ENCODE measurements at regions not wholly inside any gene's neighbourhood (a gene's known extent, or its start where the extent isn't known, plus 50 kb on each side); places are given as distances from the start of the nearest gene placed in this dataset.

DNA sequence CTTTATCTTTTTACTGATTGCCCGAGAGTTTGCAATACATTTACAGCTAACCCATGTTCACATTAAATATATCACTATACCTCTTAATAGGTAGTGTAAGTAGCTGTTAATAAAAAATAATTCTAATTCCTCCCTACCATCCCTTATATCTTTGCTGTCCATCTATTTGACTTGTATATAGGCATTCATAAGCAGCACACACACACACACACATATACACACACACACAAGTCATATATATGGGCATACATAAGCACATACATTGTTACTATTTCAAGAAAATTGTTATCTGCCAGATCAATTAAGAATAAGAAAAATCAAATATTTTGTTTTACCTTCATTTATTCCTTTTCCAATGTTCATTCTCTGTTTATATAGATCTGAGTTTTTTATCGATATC, 176.4 kb downstream of the PPP1R3A start:
- Histone ChIP-seq H3K4me2 (ENCODE audit: low read length) (no peak overlapping the region), H4K12ac (ENCODE audit: low read depth, low read length) (no peak overlapping the region), H2BK120ac (ENCODE audit: insufficient read depth, low read length, poor library complexity) (no peak overlapping the region), H2AK5ac (ENCODE audit: low read length) (no peak overlapping the region), H3K9me3 (ENCODE audit: insufficient read depth, low read depth, low read length) (no peaks in the 10 kb centered on the region), H2AFZ (ENCODE audit: insufficient read depth, low read length, poor library complexity) (no peak overlapping the region), H3K79me2 (ENCODE audit: control insufficient read depth, insufficient read depth, low read length, poor library complexity) (no peaks in the 10 kb centered on the region), H2BK5ac (ENCODE audit: low read depth, low read length, poor library complexity) (no peak overlapping the region), H3K9ac (ENCODE audit: low read length) (no peak overlapping the region), H3K36me3 (ENCODE audit: control insufficient read depth in 1 of 2, insufficient read depth in 2 of 2, low read length in 2 of 2) (no peaks in the 10 kb centered on the region), H2BK12ac (ENCODE audit: low read length) (no peak overlapping the region), H3K27me3 (ENCODE audit: insufficient read depth, low read length) (no peaks in the 10 kb centered on the region), H3K4me3 (ENCODE audit: low read depth, low read length) (no peak overlapping the region), H3K4ac (ENCODE audit: low read depth, low read length) (no peak overlapping the region), H3K23ac (ENCODE audit: low read length) (no peak overlapping the region), H4K91ac (ENCODE audit: low read depth, low read length) (no peak overlapping the region), H4K8ac (ENCODE audit: low read depth, low read length) (no peak overlapping the region), H3K79me1 (ENCODE audit: low read length) (no peaks in the 10 kb centered on the region), H3K14ac (ENCODE audit: low read length) (no peak overlapping the region), H3K4me1 (ENCODE audit: control insufficient read depth in 1 of 2, insufficient read depth in 2 of 2, low read length in 2 of 2) (no peaks in the 10 kb centered on the region), H3K27ac (ENCODE audit: low read depth, low read length) (no peak overlapping the region), H3K18ac (ENCODE audit: low read length) (no peak overlapping the region)
- DNase-seq = no peak
- WGBS (ENCODE audit: extremely low coverage, insufficient coverage, insufficient read length) = no CpG with 5 or more reads among the region's 2 CpGs

DNA sequence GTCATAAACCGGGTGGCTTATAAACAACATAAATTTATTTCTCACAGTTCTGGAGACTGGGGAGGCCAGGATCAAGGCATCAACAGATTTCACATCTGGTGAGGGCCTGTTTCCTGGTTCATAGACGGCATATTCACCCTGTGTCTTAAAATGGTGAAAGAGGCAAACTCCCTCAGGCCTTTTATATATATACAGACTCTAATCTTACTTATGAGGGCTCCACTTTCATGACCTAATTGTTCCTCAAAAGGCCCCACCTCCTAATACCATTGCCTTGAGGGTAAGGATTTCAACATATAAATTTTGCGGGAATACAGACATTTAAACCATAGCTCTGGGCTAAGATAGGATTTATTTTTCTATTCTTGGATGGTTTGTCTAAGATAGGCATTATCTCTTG, 187.2 kb downstream of the PPP1R3A start:
- Histone ChIP-seq H2BK120ac (ENCODE audit: insufficient read depth, low read length, poor library complexity) (no peak overlapping the region), H3K4ac (ENCODE audit: low read depth, low read length) (no peak overlapping the region), H2AK5ac (ENCODE audit: low read length) (no peak overlapping the region), H3K27ac (ENCODE audit: low read depth, low read length) (no peak overlapping the region), H3K4me1 (ENCODE audit: control insufficient read depth in 1 of 2, insufficient read depth in 2 of 2, low read length in 2 of 2) (no peaks in the 10 kb centered on the region), H3K23ac (ENCODE audit: low read length) (no peak overlapping the region), H3K36me3 (ENCODE audit: control insufficient read depth in 1 of 2, insufficient read depth in 2 of 2, low read length in 2 of 2) (no peaks in the 10 kb centered on the region), H3K14ac (ENCODE audit: low read length) (no peak overlapping the region), H4K12ac (ENCODE audit: low read depth, low read length) (no peak overlapping the region), H3K27me3 (ENCODE audit: insufficient read depth, low read length) (no peaks in the 10 kb centered on the region), H3K18ac (ENCODE audit: low read length) (no peak overlapping the region), H3K4me3 (ENCODE audit: low read depth, low read length) (no peak overlapping the region), H3K9me3 (ENCODE audit: insufficient read depth, low read depth, low read length) (no peaks in the 10 kb centered on the region), H3K79me1 (ENCODE audit: low read length) (no peaks in the 10 kb centered on the region), H3K9ac (ENCODE audit: low read length) (no peak overlapping the region), H3K79me2 (ENCODE audit: control insufficient read depth, insufficient read depth, low read length, poor library complexity) (no peaks in the 10 kb centered on the region), H2BK12ac (ENCODE audit: low read length) (no peak overlapping the region), H4K91ac (ENCODE audit: low read depth, low read length) (no peak overlapping the region), H2AFZ (ENCODE audit: insufficient read depth, low read length, poor library complexity) (no peak overlapping the region), H2BK5ac (ENCODE audit: low read depth, low read length, poor library complexity) (no peak overlapping the region), H3K4me2 (ENCODE audit: low read length) (no peak overlapping the region), H4K8ac (ENCODE audit: low read depth, low read length) (no peak overlapping the region)
- no peak for DNase-seq
- no CpG with 5 or more reads among the region's 3 CpGs for WGBS (ENCODE audit: extremely low coverage, insufficient coverage, insufficient read length)

DNA sequence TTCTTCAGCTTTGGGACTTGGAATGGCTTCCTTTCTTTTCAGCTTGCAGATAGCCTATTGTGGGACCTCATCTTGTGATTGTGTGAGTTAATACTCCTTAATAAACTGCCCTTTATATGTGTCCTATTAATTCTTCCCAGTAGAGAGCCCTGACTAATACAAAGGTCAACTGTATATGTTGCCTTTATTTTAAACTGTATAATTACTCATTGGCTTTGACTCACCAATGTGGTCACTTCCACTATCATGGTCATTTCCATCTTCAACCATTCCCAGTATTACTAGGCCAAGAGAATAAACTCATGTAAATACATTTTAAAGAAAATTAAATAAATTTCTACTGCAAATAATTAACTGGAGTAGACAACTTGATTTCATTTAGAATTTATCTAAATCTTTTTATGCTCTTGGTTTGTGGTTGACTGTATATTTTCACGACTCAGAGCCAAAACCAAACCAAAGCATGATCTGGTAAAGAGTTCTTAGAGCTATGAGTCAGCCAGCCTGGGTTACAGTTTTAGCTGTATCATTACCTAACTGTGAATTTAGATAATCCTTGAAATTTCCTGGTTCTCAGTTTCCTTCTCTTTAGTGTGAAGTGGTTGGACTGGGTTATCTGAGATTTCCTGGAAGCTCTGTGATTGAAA, 188.4 kb downstream of the PPP1R3A start:
- Histone ChIP-seq H3K23ac (ENCODE audit: low read length) (no peak overlapping the region), H3K36me3 (ENCODE audit: control insufficient read depth in 1 of 2, insufficient read depth in 2 of 2, low read length in 2 of 2) (no peaks in the 10 kb centered on the region), H3K79me2 (ENCODE audit: control insufficient read depth, insufficient read depth, low read length, poor library complexity) (no peaks in the 10 kb centered on the region), H3K4me2 (ENCODE audit: low read length) (no peak overlapping the region), H3K27ac (ENCODE audit: low read depth, low read length) (no peak overlapping the region), H3K14ac (ENCODE audit: low read length) (no peak overlapping the region), H3K9me3 (ENCODE audit: insufficient read depth, low read depth, low read length) (no peaks in the 10 kb centered on the region), H3K4me3 (ENCODE audit: low read depth, low read length) (no peak overlapping the region), H4K12ac (ENCODE audit: low read depth, low read length) (no peak overlapping the region), H3K27me3 (ENCODE audit: insufficient read depth, low read length) (no peaks in the 10 kb centered on the region), H2AK5ac (ENCODE audit: low read length) (no peak overlapping the region), H4K8ac (ENCODE audit: low read depth, low read length) (no peak overlapping the region), H3K4ac (ENCODE audit: low read depth, low read length) (no peak overlapping the region), H2BK5ac (ENCODE audit: low read depth, low read length, poor library complexity) (no peak overlapping the region), H2AFZ (ENCODE audit: insufficient read depth, low read length, poor library complexity) (no peak overlapping the region), H3K79me1 (ENCODE audit: low read length) (no peaks in the 10 kb centered on the region), H2BK120ac (ENCODE audit: insufficient read depth, low read length, poor library complexity) (no peak overlapping the region), H4K91ac (ENCODE audit: low read depth, low read length) (no peak overlapping the region), H2BK12ac (ENCODE audit: low read length) (no peak overlapping the region), H3K4me1 (ENCODE audit: control insufficient read depth in 1 of 2, insufficient read depth in 2 of 2, low read length in 2 of 2) (no peaks in the 10 kb centered on the region), H3K9ac (ENCODE audit: low read length) (no peak overlapping the region), H3K18ac (ENCODE audit: low read length) (no peak overlapping the region)
- no CpG with 5 or more reads among the region's 1 CpG for WGBS (ENCODE audit: extremely low coverage, insufficient coverage, insufficient read length)
- DNase-seq = no peak

DNA sequence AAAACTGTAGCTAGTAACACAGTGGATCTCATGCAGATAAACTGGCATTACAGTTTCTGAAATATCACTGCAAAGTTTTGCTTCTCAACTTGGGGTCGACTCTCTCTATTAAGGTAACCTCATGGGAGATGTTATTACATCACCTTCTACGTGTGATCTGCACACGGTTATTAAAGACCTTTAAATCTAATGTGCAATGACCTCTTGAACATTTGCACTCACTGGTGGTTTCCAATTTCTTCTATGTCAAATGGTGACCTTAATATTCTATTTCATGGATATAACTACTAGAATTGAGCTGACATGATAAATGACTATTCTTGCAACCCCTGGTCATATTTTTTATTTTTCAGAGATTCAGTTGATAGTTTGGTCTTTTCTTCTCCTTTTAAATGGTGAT, 191.3 kb downstream of the PPP1R3A start:
- H4K91ac ChIP-seq (ENCODE audit: low read depth, low read length) = no peak overlapping the region
- no peak overlapping the region for H3K18ac ChIP-seq (ENCODE audit: low read length)
- H2AK5ac ChIP-seq (ENCODE audit: low read length) = no peak overlapping the region
- DNase-seq = no peak
- H3K4me1 ChIP-seq (ENCODE audit: control insufficient read depth in 1 of 2, insufficient read depth in 2 of 2, low read length in 2 of 2) = no peaks in the 10 kb centered on the region
- no peak overlapping the region for H3K4ac ChIP-seq (ENCODE audit: low read depth, low read length)
- no peak overlapping the region for H2AFZ ChIP-seq (ENCODE audit: insufficient read depth, low read length, poor library complexity)
- H4K12ac ChIP-seq (ENCODE audit: low read depth, low read length) = no peak overlapping the region
- no peak overlapping the region for H3K23ac ChIP-seq (ENCODE audit: low read length)
- H3K4me3 ChIP-seq (ENCODE audit: low read depth, low read length) = no peak overlapping the region
- H3K79me1 ChIP-seq (ENCODE audit: low read length) = no peaks in the 10 kb centered on the region
- H3K9ac ChIP-seq (ENCODE audit: low read length) = no peak overlapping the region
- H3K27me3 ChIP-seq (ENCODE audit: insufficient read depth, low read length) = no peaks in the 10 kb centered on the region
- H3K4me2 ChIP-seq (ENCODE audit: low read length) = no peak overlapping the region
- H2BK120ac ChIP-seq (ENCODE audit: insufficient read depth, low read length, poor library complexity) = no peak overlapping the region
- no peaks in the 10 kb centered on the region for H3K36me3 ChIP-seq (ENCODE audit: control insufficient read depth in 1 of 2, insufficient read depth in 2 of 2, low read length in 2 of 2)
- no CpG with 5 or more reads among the region's 3 CpGs for WGBS (ENCODE audit: extremely low coverage, insufficient coverage, insufficient read length)
- no peak overlapping the region for H3K14ac ChIP-seq (ENCODE audit: low read length)
- no peak overlapping the region for H4K8ac ChIP-seq (ENCODE audit: low read depth, low read length)
- H3K9me3 ChIP-seq (ENCODE audit: insufficient read depth, low read depth, low read length) = no peaks in the 10 kb centered on the region
- no peak overlapping the region for H2BK5ac ChIP-seq (ENCODE audit: low read depth, low read length, poor library complexity)
- H3K27ac ChIP-seq (ENCODE audit: low read depth, low read length) = no peak overlapping the region
- H2BK12ac ChIP-seq (ENCODE audit: low read length) = no peak overlapping the region
- no peaks in the 10 kb centered on the region for H3K79me2 ChIP-seq (ENCODE audit: control insufficient read depth, insufficient read depth, low read length, poor library complexity)
